COLO668 (cell line): ENCODE measurements at regions not wholly inside any gene's neighbourhood (a gene's known extent, or its start where the extent isn't known, plus 50 kb on each side); places are given as distances from the start of the nearest gene placed in this dataset.
"Not testable (repeated sequence)": the region's sequence is repeated elsewhere in the genome, so short reads cannot be mapped to it uniquely, and the experiment has no call there.

Source experiments
- DNase-seq: peaks from one replicate; lab custom pipeline; 2025; ENCODE audit not compliant: unreplicated experiment; lab: John Stamatoyannopoulos, UW

DNA sequence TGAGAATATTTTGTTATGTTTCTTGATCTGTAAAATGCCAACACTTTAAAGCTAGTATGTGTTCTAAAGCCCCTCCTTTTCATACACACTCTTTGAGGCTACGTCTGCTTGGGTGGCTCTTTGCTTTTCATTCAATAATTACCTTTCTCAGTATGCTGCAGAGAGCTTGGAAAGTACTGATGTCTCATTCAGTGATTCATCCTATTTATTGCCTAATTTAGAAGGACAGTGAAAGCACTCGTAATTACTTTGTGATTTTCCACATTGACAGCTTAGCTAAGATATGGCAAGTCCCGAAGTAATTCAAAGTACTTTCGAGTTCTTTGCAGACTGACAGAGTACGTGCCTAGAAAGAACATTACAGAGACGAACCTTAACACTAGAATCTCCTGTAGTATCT, 57.2 kb downstream of the BMP15 start:
- DNase-seq: no peak

DNA sequence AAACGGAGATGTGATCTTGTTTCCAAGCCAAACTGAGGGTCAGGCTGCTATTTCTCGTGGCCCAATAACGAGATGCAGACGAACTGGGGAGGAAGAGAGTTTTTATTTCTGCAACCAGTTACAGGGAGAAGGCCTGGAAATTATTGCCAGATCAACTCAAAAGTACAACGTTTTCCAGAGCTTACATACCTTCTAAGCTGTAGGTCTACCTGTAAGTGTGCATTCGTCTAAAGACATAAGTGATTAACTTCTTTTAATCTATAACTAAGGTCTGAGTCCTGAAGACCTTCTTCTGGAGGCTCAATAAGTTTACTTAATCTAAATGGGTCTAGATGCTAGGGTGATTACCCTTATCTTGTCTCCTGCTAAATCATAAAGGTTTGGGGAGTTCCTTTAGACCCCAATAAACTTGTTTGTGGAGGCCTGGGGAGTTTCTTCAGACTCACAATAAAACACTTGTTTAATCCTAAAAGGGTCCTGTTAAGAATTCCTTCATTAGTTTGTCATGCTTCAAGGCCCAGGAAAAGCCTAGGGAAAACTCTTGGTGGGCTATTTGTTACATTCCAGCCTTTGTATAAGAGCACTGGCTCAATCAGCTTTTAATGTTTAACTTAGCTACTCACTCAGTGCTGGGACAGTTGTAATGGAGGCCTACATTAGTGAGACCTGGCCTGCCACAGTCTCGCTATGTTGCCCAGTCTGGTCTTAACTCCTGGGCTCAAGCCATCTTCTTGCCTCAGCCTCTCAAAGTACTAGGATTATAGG, 58.5 kb downstream of the BMP15 start:
- DNase-seq: not testable (repeated sequence)

DNA sequence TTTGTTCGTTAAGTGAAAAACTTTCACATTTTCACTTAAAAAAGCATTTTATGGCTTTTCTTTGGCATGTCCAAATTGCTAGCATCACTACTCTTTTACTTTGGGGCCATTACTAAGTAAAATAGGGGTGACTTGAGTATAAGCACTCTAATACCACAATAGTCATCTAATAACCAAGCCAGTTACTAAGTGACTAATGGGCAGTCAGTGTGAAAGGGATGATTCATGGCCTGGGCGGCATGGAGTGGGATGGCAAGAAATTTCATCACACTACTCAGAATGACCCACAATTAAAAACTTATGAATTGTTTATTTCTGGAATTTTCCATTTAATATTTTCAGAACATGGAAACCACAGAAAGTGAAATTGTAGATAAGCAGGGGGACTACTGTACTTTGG, 60.9 kb downstream of the BMP15 start:
- DNase-seq: no peak

DNA sequence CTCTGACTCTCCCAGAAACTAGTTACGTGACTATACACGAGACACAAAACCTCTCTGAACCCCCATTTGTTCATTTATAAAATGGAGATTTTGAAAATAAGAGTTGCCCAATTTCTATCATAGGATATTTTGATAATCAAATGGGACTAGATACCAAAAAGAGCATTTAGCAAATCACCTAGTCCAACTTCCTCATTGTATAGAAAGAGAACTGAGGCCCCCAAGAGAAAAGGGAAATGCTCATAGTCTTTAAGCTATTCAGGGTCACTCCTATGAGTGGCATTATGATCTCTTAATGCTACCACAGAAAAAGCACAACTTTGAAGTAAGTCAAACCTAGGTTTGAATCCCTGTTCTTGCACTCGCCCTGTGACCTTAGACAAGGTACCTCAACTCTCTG, 62.7 kb downstream of the BMP15 start:
- no peak for DNase-seq

DNA sequence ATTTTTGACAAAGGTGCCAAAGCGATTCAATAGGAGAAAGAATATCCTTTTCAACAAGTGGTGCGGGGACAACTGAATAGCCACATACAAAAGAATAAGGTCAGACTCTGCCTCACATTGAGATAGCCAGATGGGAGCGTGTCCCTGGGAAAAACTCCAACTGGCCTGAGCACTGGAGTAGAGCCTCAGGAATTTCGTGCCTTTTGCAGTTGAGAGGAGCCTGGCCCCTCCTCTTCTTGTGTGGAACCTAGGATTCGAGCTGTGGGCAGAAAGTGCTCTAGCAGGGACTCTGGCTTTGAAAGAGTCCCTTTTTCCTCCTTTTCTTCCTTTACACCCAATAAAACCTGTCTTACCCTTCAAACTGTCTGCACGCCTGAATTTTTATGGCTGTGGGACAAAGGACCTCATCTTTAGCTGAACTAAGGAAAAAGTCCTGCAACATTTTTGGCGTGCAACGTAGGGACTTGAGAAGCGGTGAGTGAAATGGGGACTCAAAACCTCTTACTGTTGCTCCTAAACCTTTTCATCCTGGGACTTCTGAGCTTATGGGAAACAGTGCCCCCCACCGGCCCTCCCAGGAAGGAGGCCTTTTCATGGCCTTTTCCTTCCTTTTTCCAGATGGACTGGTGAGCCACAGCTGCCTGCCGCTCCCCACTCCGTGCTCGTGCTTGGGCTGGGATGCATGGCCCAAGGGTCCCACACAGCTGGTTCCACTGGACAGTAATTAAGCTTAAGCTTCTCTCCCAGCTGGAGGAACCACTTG, 68.6 kb downstream of the BMP15 start:
- no peak for DNase-seq

DNA sequence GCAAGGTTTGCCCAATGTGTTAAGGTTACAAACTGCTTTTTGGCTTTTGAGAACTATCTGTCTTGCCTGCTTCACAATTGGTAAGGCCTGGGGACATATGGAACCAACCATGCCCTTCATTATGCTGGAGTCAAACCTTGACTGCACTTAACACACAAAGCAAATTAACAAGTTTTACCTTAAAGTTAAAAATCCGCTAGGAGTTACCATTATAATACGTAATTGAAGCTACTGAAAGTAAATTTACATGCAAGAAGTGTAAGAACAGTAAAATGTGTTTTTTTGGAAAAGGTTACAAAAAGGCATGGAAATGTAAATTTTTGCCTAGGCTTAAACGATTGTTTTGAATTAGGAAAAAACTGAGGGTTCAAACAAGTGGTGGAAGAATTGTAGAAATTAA, 69.7 kb downstream of the BMP15 start:
- no peak for DNase-seq

DNA sequence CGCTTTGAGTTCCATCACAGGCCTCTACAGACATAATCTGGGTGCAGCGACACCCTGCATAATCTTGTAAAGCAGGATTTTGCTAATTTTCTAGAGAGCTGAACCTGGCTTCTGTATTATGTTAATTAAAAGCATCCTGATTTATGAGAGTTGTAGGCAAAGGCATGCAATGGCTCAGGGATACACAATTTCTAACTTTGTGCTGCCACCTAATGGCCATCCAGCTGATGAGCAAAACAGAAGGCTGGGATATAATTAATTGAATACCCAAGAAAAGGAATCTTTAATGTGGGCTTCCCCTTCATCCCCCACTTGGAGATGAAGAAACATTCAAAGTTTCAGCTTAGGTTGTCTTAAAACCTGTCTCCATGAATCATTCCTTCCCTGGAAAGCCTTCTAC, 78.1 kb downstream of the BMP15 start:
- no peak for DNase-seq

- no peak for DNase-seq
Measured at GRCh38 chrX:50996930-50997329, 86.4 kb downstream of the BMP15 start.

DNA sequence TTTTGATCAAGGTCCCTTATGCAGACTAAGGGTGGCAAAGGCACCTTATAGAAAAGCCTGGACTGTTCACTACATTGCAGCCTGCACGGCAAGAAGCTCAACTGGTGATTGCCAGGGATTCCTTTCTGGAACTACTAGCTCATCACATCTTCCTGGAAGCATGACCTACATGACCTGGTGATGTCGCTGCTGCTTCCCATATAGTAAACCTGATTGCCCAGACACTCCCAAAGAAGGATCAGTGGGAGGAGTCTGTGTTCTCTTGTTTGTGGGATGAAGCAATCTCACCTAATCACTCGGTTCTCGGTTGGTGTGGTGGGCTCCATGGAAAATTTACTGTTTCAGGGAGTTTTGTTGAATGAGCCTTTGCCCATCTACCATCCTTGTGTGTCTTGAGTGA, 89.8 kb downstream of the BMP15 start:
- not testable (repeated sequence) for DNase-seq

- not testable (repeated sequence) for DNase-seq
Measured at GRCh38 chrX:51001733-51002632, 91.4 kb downstream of the BMP15 start.

DNA sequence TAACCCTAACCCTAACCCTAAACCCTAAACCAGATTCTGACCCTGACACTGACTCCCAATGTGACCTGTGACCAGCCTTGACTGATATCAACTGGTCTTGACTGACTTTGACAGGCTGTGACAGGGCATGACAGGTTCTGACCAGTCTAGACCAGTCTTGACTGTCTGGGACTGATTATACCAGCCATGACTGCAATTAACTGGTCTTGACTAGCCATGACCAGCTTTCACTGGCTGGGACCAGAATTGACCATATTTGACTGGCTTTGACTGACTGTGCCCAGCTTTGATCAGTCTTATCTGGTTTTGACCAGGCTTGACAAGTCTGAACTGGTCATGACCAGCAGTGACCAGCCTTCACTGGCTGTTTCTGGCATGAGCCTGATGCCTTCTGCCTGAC, 95.5 kb downstream of the BMP15 start:
- no peak for DNase-seq

DNA sequence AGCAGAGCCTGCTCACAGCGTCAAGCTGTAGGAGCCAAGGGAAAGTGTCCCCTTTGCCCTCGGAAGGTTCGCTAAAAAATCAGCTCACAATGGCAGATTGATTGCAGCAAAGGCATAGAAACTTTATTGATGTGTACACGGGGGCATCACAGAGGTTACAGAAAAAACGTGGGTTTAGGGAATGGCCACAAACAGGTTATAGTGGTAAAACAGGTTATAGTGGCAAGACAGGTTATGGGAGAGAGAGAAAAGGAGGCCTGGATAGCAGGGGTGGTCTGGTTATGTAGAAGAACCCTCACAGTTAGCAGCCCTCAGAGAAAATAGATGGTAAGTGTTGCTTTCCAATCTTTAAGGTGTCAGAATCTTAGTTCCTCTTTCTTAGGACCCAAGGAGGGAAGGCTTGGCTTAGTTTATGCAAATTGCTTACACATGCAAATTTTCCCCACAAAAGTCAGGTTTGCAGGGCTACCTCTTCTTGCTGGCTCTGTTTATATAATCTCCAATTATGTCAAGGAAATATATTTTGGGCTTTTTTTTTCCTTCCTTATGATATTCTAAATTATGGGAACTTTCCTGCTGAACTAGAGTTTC, 113.7 kb downstream of the BMP15 start:
- no peak for DNase-seq

DNA sequence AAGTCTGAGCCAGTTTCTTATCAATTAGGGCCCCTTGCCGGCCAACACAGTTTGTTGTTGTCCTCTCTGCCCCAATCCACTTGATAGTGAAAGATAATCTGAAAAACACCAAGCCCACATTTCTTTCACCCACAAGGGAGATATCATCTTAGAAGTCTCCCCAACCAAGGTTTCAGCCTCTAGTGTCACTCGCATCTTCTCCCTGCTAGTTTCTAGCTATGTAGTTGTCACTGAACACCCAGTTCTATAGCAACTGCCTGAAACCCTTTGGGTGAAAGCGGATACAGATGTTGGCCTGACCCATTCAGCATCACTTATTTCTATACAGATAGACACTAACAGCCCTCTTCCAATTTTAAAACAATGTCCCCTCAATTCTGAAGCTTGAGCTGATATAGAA, 116.3 kb downstream of the BMP15 start:
- no peak for DNase-seq

- DNase-seq: no peak
Measured at GRCh38 chrX:51035746-51036145, 125.2 kb downstream of the BMP15 start.

- no peak for DNase-seq
Measured at GRCh38 chrX:51047950-51048349, 137.4 kb downstream of the BMP15 start.

DNA sequence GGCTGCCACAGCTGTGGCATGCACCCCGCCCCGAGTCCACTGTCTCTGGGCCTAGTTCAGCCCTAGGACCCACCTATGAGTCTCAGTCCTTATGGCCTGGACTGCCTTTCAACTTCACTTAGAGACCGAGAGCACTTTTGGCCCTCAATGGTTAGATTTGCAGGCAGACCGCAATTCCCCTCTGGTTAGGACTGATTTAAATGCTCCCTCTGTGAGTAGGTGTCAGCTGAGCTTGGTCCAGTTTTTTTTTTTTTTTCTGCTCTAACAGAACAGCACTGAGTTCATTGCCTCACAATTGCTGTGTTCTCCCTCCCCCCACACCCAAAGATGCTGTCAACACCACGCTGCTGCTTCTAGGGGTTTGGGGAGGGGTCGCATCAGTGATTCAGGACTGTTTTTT, 143.2 kb downstream of the BMP15 start:
- no peak for DNase-seq

- no peak for DNase-seq
Measured at GRCh38 chrX:51098046-51098445, 187.5 kb downstream of the BMP15 start.

DNA sequence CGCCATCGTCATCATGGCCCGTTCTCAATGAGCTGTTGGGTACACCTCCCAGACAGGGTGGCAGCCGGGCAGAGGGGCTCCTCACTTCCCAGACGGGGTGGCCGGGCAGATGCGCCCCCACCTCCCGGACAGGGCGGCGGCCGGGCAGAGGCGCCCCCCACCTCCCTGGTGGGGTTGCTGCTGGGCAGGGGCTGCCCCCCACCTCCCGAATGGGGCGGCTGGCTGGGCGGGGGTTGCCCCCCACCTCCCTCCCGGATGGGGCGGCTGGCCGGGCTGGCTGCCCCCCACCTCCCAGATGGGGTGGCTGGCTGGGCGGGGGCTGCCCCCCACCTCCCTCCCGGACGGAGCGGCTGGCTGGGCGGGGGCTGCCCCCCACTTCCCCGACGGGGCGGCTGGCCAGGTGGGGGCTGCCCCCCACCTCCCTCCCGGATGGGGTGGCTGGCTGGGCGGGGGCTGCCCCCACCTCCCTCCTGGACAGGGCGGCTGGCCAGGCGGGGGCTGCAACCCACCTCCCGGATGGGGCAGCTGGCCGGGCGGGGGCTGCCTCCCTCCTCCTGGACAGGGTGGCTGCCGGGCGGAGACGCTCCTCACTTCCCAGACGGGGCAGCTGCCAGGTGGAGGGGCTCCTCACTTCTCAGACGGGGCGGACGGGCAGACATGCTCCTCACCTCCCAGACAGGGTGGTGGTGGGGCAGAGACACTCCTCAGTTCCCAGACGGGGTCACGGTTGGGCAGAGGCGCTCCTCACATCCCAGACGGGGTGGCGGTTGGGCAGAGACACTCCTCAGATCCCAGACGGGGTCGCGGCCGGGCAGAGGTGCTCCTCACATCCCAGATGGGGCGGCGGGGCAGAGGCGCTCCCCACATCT, 208.8 kb downstream of the BMP15 start:
- DNase-seq: not testable (repeated sequence)

- not testable (repeated sequence) for DNase-seq
Measured at GRCh38 chrX:51125743-51126142, 206.9 kb upstream of the NUDT10 start.

DNA sequence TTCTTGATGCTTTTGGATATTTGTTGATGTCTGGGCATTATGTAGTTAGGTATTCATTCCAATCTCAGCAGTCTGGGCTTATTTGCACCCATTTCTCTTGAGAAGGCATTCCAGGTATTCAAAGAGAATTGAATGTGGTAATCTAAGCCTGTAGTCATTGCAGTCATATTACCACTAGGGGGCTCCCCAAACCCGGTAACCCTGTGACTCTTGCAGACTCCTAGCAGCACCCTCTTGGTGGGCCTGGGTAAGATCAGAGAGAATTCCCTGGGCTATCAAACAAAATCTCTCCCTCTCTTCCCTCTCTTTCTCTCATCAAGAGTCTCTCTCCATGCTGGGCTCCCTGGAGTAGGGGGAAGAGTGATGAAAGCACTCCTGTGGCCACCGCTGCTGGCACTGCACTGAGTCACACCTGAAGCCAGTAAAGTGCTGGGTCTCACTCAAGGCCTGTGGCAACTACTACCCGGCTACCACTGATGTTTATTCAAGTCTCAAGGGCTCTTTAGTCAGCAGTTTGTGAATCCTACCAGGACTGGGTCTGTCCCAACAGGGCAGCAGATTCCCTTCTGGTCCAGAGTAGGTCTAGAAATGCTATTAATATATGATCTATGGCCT, 187.7 kb upstream of the NUDT10 start:
- DNase-seq: peak; percentile 1
